ENCODE measurements at regions not wholly inside any gene's neighbourhood (a gene's known extent, or its start where the extent isn't known, plus 50 kb on each side); places are given as distances from the start of the nearest gene placed in this dataset.

GRCh38 chr4:105002278-105002677, 144.4 kb upstream of the TET2 start:
- no peak overlapping the region for H3K27ac ChIP-seq (ENCODE audit: low read depth, low read length, poor library complexity, severe bottlenecking)
- no peak overlapping the region for H3K4me3 ChIP-seq (ENCODE audit: low read depth, low read length, poor library complexity, severe bottlenecking)
- TF ChIP-seq EZH2 (IDR thresholded peaks at IDR 0.05; ENCODE audit: borderline replicate concordance, low read length) (no peak), CTCF (IDR thresholded peaks at IDR 0.05; ENCODE audit: low read length) (no peak)
- no peaks in the 10 kb centered on the region for H3F3A ChIP-seq (ENCODE audit: insufficient read depth, low read length)
- H3K9me3 ChIP-seq (ENCODE audit: low read length): no peaks in the 10 kb centered on the region
- no peaks in the 10 kb centered on the region for H3K36me3 ChIP-seq (ENCODE audit: insufficient read depth, low read length)
- H2AFZ ChIP-seq (ENCODE audit: low read length): no peak overlapping the region
- H3K9me2 ChIP-seq (ENCODE audit: low read depth, low read length): no peaks in the 10 kb centered on the region
- no peak overlapping the region for H3K4me2 ChIP-seq (ENCODE audit: low read length)
- no peaks in the 10 kb centered on the region for H3K4me1 ChIP-seq (ENCODE audit: insufficient read depth, low read length, severe bottlenecking)
- no peaks in the 10 kb centered on the region for H4K20me1 ChIP-seq (ENCODE audit: insufficient read depth, low read length)
- H3K79me2 ChIP-seq (ENCODE audit: insufficient read depth, low read length): no peaks in the 10 kb centered on the region
- no peaks in the 10 kb centered on the region for H3K27me3 ChIP-seq (ENCODE audit: insufficient read depth, low read length)
- no peak overlapping the region for H3K9ac ChIP-seq (ENCODE audit: low read length)

DNA sequence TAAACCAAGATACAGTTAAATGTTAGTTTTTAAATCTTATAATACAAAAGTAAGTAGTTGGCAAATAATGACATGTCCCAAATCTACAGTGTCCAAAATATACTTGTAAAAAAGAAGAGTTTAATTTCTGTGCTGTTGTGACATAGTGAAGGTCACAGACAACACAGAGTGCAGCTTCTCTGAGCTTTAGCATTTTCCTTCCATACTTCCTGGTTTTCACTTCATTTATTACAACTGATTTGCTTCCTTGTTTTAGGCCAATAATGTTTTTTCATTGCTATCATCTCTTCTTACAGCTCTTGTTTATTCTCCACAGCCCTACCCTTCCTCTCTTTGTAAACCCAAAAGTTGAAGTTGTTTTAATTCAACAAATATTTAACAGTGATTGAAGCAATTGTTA, 132.4 kb upstream of the TET2 start:
- Histone ChIP-seq H3K9me2 (ENCODE audit: low read depth, low read length) (no peaks in the 10 kb centered on the region), H3K4me3 (ENCODE audit: low read depth, low read length, poor library complexity, severe bottlenecking) (no peak overlapping the region), H2AFZ (ENCODE audit: low read length) (no peak overlapping the region), H4K20me1 (ENCODE audit: insufficient read depth, low read length) (no peaks in the 10 kb centered on the region), H3K79me2 (ENCODE audit: insufficient read depth, low read length) (no peaks in the 10 kb centered on the region), H3K9me3 (ENCODE audit: low read length) (no peaks in the 10 kb centered on the region), H3K9ac (ENCODE audit: low read length) (no peak overlapping the region), H3K4me1 (ENCODE audit: insufficient read depth, low read length, severe bottlenecking) (no peaks in the 10 kb centered on the region), H3F3A (ENCODE audit: insufficient read depth, low read length) (no peaks in the 10 kb centered on the region), H3K4me2 (ENCODE audit: low read length) (no peak overlapping the region), H3K27me3 (ENCODE audit: insufficient read depth, low read length) (no peaks in the 10 kb centered on the region), H3K36me3 (ENCODE audit: insufficient read depth, low read length) (no peaks in the 10 kb centered on the region), H3K27ac (ENCODE audit: low read depth, low read length, poor library complexity, severe bottlenecking) (no peak overlapping the region)
- TF ChIP-seq CTCF (IDR thresholded peaks at IDR 0.05; ENCODE audit: low read length): no peak

DNA sequence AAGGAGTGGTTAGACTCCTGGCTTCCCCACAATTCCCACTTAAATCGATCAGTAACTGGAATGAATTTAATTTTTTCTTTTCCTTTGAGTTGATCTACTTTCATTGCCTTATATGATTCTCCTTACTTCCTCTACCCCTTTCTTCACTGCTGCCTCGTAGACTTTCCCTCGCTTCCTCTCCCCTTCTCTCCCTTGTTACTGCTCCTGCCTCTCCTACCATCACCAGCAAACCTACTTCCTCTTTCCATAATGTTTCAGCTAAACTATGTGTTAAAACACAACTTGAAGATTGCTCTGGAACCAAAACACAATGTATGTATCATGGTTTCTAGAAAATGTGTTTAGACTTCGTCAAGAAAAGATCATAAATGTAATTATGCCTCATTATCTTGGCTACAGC, 132.0 kb upstream of the TET2 start:
- Histone ChIP-seq H3K4me3 (ENCODE audit: low read depth, low read length, poor library complexity, severe bottlenecking) (no peak overlapping the region), H3F3A (ENCODE audit: insufficient read depth, low read length) (no peaks in the 10 kb centered on the region), H3K9me2 (ENCODE audit: low read depth, low read length) (no peaks in the 10 kb centered on the region), H2AFZ (ENCODE audit: low read length) (no peak overlapping the region), H3K4me1 (ENCODE audit: insufficient read depth, low read length, severe bottlenecking) (no peaks in the 10 kb centered on the region), H3K4me2 (ENCODE audit: low read length) (no peak overlapping the region), H3K79me2 (ENCODE audit: insufficient read depth, low read length) (no peaks in the 10 kb centered on the region), H3K27me3 (ENCODE audit: insufficient read depth, low read length) (no peaks in the 10 kb centered on the region), H3K9ac (ENCODE audit: low read length) (no peak overlapping the region), H4K20me1 (ENCODE audit: insufficient read depth, low read length) (no peaks in the 10 kb centered on the region), H3K36me3 (ENCODE audit: insufficient read depth, low read length) (no peaks in the 10 kb centered on the region), H3K9me3 (ENCODE audit: low read length) (no peaks in the 10 kb centered on the region), H3K27ac (ENCODE audit: low read depth, low read length, poor library complexity, severe bottlenecking) (no peak overlapping the region)
- TF ChIP-seq CTCF (IDR thresholded peaks at IDR 0.05; ENCODE audit: low read length) (no peak), EZH2 (IDR thresholded peaks at IDR 0.05; ENCODE audit: borderline replicate concordance, low read length) (no peak)
